Left cardiac atrium (tissue), 4 donors: ENCODE measurements at regions not wholly inside any gene's neighbourhood (a gene's known extent, or its start where the extent isn't known, plus 50 kb on each side); places are given as distances from the start of the nearest gene placed in this dataset.

Experiments used
- ATAC-seq, 2 donors: fragments of 200-7000 bp; cut with Tn5 transposase; one replicate each; pipeline ENCODE4 v1.9.1; 2020; ENCODE audit warnings: mild to moderate bottlenecking in 2 of 2, moderate library complexity in 2 of 2
- DNase-seq: peaks from one replicate; pipeline ENCODE4 v3.0.0-alpha.2; 2020
- intact Hi-C, 2 donors: fragments of 100-400 bp; cut with DNase I; formaldehyde crosslinking; loops; one replicate each; pipeline versions ENCODE4 v1.14.1 to v1.15.1; 2022 to 2023
- donor health status: DM: no; HTN: yes; CAD: no.
- donor health status: DM: no; HTN: yes; CAD: no; lungs with severe emphysema.
- donor health status: DM: yes; HTN: yes; CAD: no.
- donor health status: Dilated cardiomyopathy.

GRCh38 chr1:38567401-38567800 is 292.2 kb downstream of the RRAGC start:
- ATAC-seq: no peak
- intact Hi-C loops: no loop called here
- no peak for DNase-seq

- ATAC-seq (no peak), DNase-seq (no peak)
- intact Hi-C loops: no loop called here
Observed at GRCh38 chr1:38565020-38565491, 294.5 kb downstream of the RRAGC start.

GRCh38 chr1:38563942-38564735 is 295.4 kb downstream of the RRAGC start:
- intact Hi-C loops: no loop called here
- DNase-seq (no peak), ATAC-seq (no peak)

- DNase-seq (no peak), ATAC-seq (no peak)
- intact Hi-C loops: no loop called here
Observed at GRCh38 chr1:38561725-38562124, 297.8 kb downstream of the RRAGC start.

GRCh38 chr1:38561110-38561509 is 298.5 kb downstream of the RRAGC start:
- ATAC-seq (no peak), DNase-seq (no peak)
- intact Hi-C loops: no loop called here

GRCh38 chr1:38560457-38560856 is 299.1 kb downstream of the RRAGC start:
- ATAC-seq (no peak), DNase-seq (no peak)
- intact Hi-C loops: no loop called here

- intact Hi-C loops: no loop called here
- peak; percentile 47 to 70 for ATAC-seq
- DNase-seq: peak; percentile 48
Observed at GRCh38 chr1:38559446-38560165, 300.0 kb downstream of the RRAGC start.

- no peak for ATAC-seq
- intact Hi-C loops: no loop called here
- DNase-seq: no peak
Observed at GRCh38 chr1:38558500-38559445, 300.8 kb downstream of the RRAGC start.

- ATAC-seq: no peak
- intact Hi-C loops: no loop called here
- no peak for DNase-seq
Observed at GRCh38 chr1:38558055-38558454, 301.5 kb downstream of the RRAGC start.

GRCh38 chr1:38555594-38555993 is 304.0 kb downstream of the RRAGC start:
- intact Hi-C loops: no loop called here
- ATAC-seq (no peak), DNase-seq (no peak)

GRCh38 chr1:38555130-38555529 is 304.4 kb downstream of the RRAGC start:
- no peak for DNase-seq
- intact Hi-C loops: no loop called here
- no peak for ATAC-seq

- ATAC-seq (no peak), DNase-seq (no peak)
- intact Hi-C loops: no loop called here
Observed at GRCh38 chr1:38551318-38552307, 308.0 kb downstream of the RRAGC start.

GRCh38 chr1:38549191-38549590 is 310.4 kb downstream of the RRAGC start:
- DNase-seq (no peak), ATAC-seq (no peak)
- intact Hi-C loops: no loop called here

- ATAC-seq (no peak), DNase-seq (no peak)
- intact Hi-C loops: no loop called here
Observed at GRCh38 chr1:38547321-38547720, 312.3 kb downstream of the RRAGC start.

- ATAC-seq (no peak), DNase-seq (no peak)
- intact Hi-C loops: no loop called here
Observed at GRCh38 chr1:38546636-38547035, 312.9 kb downstream of the RRAGC start.

- DNase-seq (no peak), ATAC-seq (no peak)
- intact Hi-C loops: no loop called here
Observed at GRCh38 chr1:38541223-38541622, 318.3 kb downstream of the RRAGC start.

GRCh38 chr1:38539931-38540330 is 319.6 kb downstream of the RRAGC start:
- no peak for ATAC-seq
- intact Hi-C loops: no loop called here
- no peak for DNase-seq

- no peak for DNase-seq
- intact Hi-C loops: no loop called here
- no peak for ATAC-seq
Observed at GRCh38 chr1:38538834-38539233, 320.7 kb downstream of the RRAGC start.
